Ishikawa (cell line): ENCODE measurements at regions not wholly inside any gene's neighbourhood (a gene's known extent, or its start where the extent isn't known, plus 50 kb on each side); places are given as distances from the start of the nearest gene placed in this dataset.

ENCODE experiments used
- CEBPB ChIP-seq: IDR thresholded peaks from 2 replicates; pipeline ENCODE4 v1.6.1; 2012
- CREB1 ChIP-seq: IDR thresholded peaks from 2 replicates; pipeline ENCODE4 v1.6.1; 2012; ENCODE audit warnings: low read depth
- EGR1 ChIP-seq: IDR thresholded peaks from 2 replicates; pipeline ENCODE4 v1.6.1; 2012
- EP300 ChIP-seq: IDR thresholded peaks from 2 replicates; pipeline ENCODE4 v1.6.1; 2012; ENCODE audit warnings: borderline replicate concordance
- FOXM1 ChIP-seq: IDR thresholded peaks from 2 replicates; pipeline ENCODE4 v1.6.1; 2012; ENCODE audit warnings: low read depth, borderline replicate concordance
- MAX ChIP-seq: IDR thresholded peaks from 2 replicates; pipeline ENCODE4 v1.6.1; 2012
- NFIC ChIP-seq: IDR thresholded peaks from 2 replicates; pipeline ENCODE4 v1.6.1; 2012
- RAD21 ChIP-seq: IDR thresholded peaks from 2 replicates; pipeline ENCODE4 v1.6.1; 2012; ENCODE audit warnings: low read depth
- REST ChIP-seq: IDR thresholded peaks from 2 replicates; pipeline ENCODE4 v1.6.1; 2012; ENCODE audit warnings: low read depth, mild to moderate bottlenecking
- TAF1 ChIP-seq: IDR thresholded peaks from 2 replicates; pipeline ENCODE4 v1.6.1; 2012; ENCODE audit warnings: low read depth, mild to moderate bottlenecking
- TCF12 ChIP-seq: IDR thresholded peaks from 2 replicates; pipeline ENCODE4 v1.6.1; 2012; ENCODE audit warnings: low read depth
- TEAD4 ChIP-seq: IDR thresholded peaks from 2 replicates; pipeline ENCODE4 v1.6.1; 2012
- USF1 ChIP-seq: IDR thresholded peaks from 2 replicates; pipeline ENCODE4 v1.6.1; 2012
- YY1 ChIP-seq: IDR thresholded peaks from 2 replicates; pipeline ENCODE4 v1.6.1; 2012; ENCODE audit warnings: low read depth
- ZBTB7A ChIP-seq: IDR thresholded peaks from 2 replicates; pipeline ENCODE4 v1.6.1; 2012; ENCODE audit warnings: low read depth

GRCh38 chr4:3679071-3679825, 86.9 kb upstream of the ADRA2C start:
- no peak for TF ChIP-seq CREB1

GRCh38 chr4:3677748-3678070, 88.5 kb upstream of the ADRA2C start:
- TF ChIP-seq CEBPB (no peak), ZBTB7A (no peak), USF1 (no peak)

- no peak for TF ChIP-seq ZBTB7A
- no peak for TF ChIP-seq REST
- no peak for TF ChIP-seq YY1
- TF ChIP-seq CREB1 = no peak
- no peak for TF ChIP-seq TCF12
- TF ChIP-seq NFIC = no peak
- no peak for TF ChIP-seq FOXM1
- TF ChIP-seq EGR1 = no peak
- TF ChIP-seq EP300 = no peak
- no peak for TF ChIP-seq TAF1
- TF ChIP-seq MAX = no peak
- no peak for TF ChIP-seq CEBPB
- TF ChIP-seq USF1 = no peak
These were observed 89.1 kb upstream of the ADRA2C start for GRCh38 chr4:3676907-3677747.

- TF ChIP-seq EP300 (no peak), CREB1 (no peak), USF1 (no peak), CEBPB (no peak), MAX (no peak), NFIC (no peak), ZBTB7A (no peak), TCF12 (no peak), TAF1 (no peak), FOXM1 (no peak), TEAD4 (no peak), EGR1 (no peak), RAD21 (no peak), YY1 (no peak), REST (no peak)
These were observed 90.0 kb upstream of the ADRA2C start for GRCh38 chr4:3676196-3676595.

GRCh38 chr4:3675251-3676115, 90.7 kb upstream of the ADRA2C start:
- TF ChIP-seq FOXM1 (no peak), RAD21 (peak; percentile 18; the same call in 1 of the 2 replicates)
